Stomach (tissue), 4 donors: ENCODE measurements at regions not wholly inside any gene's neighbourhood (a gene's known extent, or its start where the extent isn't known, plus 50 kb on each side); places are given as distances from the start of the nearest gene placed in this dataset.

Experiments used
- POLR2A ChIP-seq, 4 donors: fragments of 450-650 bp; IDR thresholded peaks; one replicate each; pipeline ENCODE4 v1.6.1; 2016; ENCODE audit warnings: antibody characterized with exemption in 4 of 4, control low read depth in 2 of 4, mild to moderate bottlenecking in 1 of 4, moderate library complexity in 1 of 4
- POLR2AphosphoS5 ChIP-seq, 3 donors: sonication (generic); formaldehyde crosslinking; IDR thresholded peaks; one replicate each; pipeline ENCODE4 v1.6.1; 2016; ENCODE audit warnings: antibody characterized with exemption in 3 of 3
- TF ChIP-seq, protein P1 (sequence below), 7 experiments: fragments of 450-650 bp in 4 of 7; fragments of 200-600 bp in 3 of 7; sonication (generic) in 3 of 7; IDR thresholded peaks; one replicate each; pipeline ENCODE4 v1.5.1; 2016 to 2019; ENCODE audit warnings: antibody characterized with exemption in 7 of 7, control low read depth in 2 of 7, mild to moderate bottlenecking in 1 of 7

GRCh38 chr6:22221211-22221610, 75.6 kb downstream of the PRL start:
- no peak for TF ChIP-seq POLR2AphosphoS5 (IDR thresholded peaks at IDR 0.05)
- TF ChIP-seq POLR2A (IDR thresholded peaks at IDR 0.05): no peak
- TF ChIP-seq, protein P1, sequence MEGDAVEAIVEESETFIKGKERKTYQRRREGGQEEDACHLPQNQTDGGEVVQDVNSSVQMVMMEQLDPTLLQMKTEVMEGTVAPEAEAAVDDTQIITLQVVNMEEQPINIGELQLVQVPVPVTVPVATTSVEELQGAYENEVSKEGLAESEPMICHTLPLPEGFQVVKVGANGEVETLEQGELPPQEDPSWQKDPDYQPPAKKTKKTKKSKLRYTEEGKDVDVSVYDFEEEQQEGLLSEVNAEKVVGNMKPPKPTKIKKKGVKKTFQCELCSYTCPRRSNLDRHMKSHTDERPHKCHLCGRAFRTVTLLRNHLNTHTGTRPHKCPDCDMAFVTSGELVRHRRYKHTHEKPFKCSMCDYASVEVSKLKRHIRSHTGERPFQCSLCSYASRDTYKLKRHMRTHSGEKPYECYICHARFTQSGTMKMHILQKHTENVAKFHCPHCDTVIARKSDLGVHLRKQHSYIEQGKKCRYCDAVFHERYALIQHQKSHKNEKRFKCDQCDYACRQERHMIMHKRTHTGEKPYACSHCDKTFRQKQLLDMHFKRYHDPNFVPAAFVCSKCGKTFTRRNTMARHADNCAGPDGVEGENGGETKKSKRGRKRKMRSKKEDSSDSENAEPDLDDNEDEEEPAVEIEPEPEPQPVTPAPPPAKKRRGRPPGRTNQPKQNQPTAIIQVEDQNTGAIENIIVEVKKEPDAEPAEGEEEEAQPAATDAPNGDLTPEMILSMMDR (IDR thresholded peaks at IDR 0.05): no peak
